NCI-H526 (cell line): ENCODE measurements at regions not wholly inside any gene's neighbourhood (a gene's known extent, or its start where the extent isn't known, plus 50 kb on each side); places are given as distances from the start of the nearest gene placed in this dataset.

Source experiments
- DNase-seq, 2 experiments: peaks; one replicate each; lab custom pipeline; 2025; lab: John Stamatoyannopoulos, UW

GRCh38 chr20:48079028-48079427 lies 293.7 kb upstream of the SULF2 start:
- no peak for DNase-seq

GRCh38 chr20:48076747-48077146 lies 291.5 kb upstream of the SULF2 start:
- DNase-seq: no peak

- no peak for DNase-seq
Measured at GRCh38 chr20:48076247-48076646, 291.0 kb upstream of the SULF2 start.

GRCh38 chr20:48075591-48076174 lies 290.4 kb upstream of the SULF2 start:
- no peak for DNase-seq

GRCh38 chr20:48070991-48071652 lies 285.8 kb upstream of the SULF2 start:
- no peak for DNase-seq

- no peak for DNase-seq
Measured at GRCh38 chr20:48069596-48069995, 284.3 kb upstream of the SULF2 start.

- DNase-seq: no peak
Measured at GRCh38 chr20:48066851-48067250, 281.6 kb upstream of the SULF2 start.

GRCh38 chr20:48066246-48066645 lies 281.0 kb upstream of the SULF2 start:
- DNase-seq: no peak

GRCh38 chr20:48065833-48066232 lies 280.6 kb upstream of the SULF2 start:
- DNase-seq: no peak

GRCh38 chr20:48064929-48065328 lies 279.6 kb upstream of the SULF2 start:
- no peak for DNase-seq

GRCh38 chr20:48060841-48061720 lies 275.8 kb upstream of the SULF2 start:
- DNase-seq: no peak

- DNase-seq: no peak
Measured at GRCh38 chr20:48058611-48059559, 273.6 kb upstream of the SULF2 start.

- no peak for DNase-seq
Measured at GRCh38 chr20:48057739-48058138, 272.5 kb upstream of the SULF2 start.

- DNase-seq: no peak
Measured at GRCh38 chr20:48057251-48057650, 272.0 kb upstream of the SULF2 start.

- no peak for DNase-seq
Measured at GRCh38 chr20:48056218-48056617, 270.9 kb upstream of the SULF2 start.

- no peak for DNase-seq
Measured at GRCh38 chr20:48054051-48054450, 268.8 kb upstream of the SULF2 start.

GRCh38 chr20:48052475-48052835 lies 267.2 kb upstream of the SULF2 start:
- no peak for DNase-seq

- no peak for DNase-seq
Measured at GRCh38 chr20:48051794-48052474, 266.7 kb upstream of the SULF2 start.

- no peak for DNase-seq
Measured at GRCh38 chr20:48049641-48050040, 264.4 kb upstream of the SULF2 start.

- no peak for DNase-seq
Measured at GRCh38 chr20:48049171-48049570, 263.9 kb upstream of the SULF2 start.

GRCh38 chr20:48047447-48047846 lies 262.2 kb upstream of the SULF2 start:
- no peak for DNase-seq
